ENCODE measurements at regions not wholly inside any gene's neighbourhood (a gene's known extent, or its start where the extent isn't known, plus 50 kb on each side); places are given as distances from the start of the nearest gene placed in this dataset.
"Not testable (repeated sequence)": the region's sequence is repeated elsewhere in the genome, so short reads cannot be mapped to it uniquely, and the experiment has no call there.

GRCh38 chr10:33100781-33101391, 142.9 kb upstream of the ITGB1 start:
- DNase-seq: no peak

- DNase-seq: no peak
Measured at GRCh38 chr10:33099748-33100147, 141.7 kb upstream of the ITGB1 start.

- no peak for DNase-seq
Measured at GRCh38 chr10:33098951-33099663, 141.1 kb upstream of the ITGB1 start.

- no peak for DNase-seq
Measured at GRCh38 chr10:33095867-33096815, 138.1 kb upstream of the ITGB1 start.

GRCh38 chr10:33094263-33095051, 136.4 kb upstream of the ITGB1 start:
- DNase-seq: no peak

GRCh38 chr10:33093362-33093761, 135.3 kb upstream of the ITGB1 start:
- no peak for DNase-seq

GRCh38 chr10:33092596-33092995, 134.6 kb upstream of the ITGB1 start:
- no peak for DNase-seq

- DNase-seq: no peak
Measured at GRCh38 chr10:33091201-33091600, 133.2 kb upstream of the ITGB1 start.

GRCh38 chr10:33088990-33089389, 131.0 kb upstream of the ITGB1 start:
- no peak for DNase-seq

- no peak for DNase-seq
Measured at GRCh38 chr10:33087922-33088321, 129.9 kb upstream of the ITGB1 start.

- DNase-seq: no peak
Measured at GRCh38 chr10:33087152-33087551, 129.1 kb upstream of the ITGB1 start.

- DNase-seq: no peak
Measured at GRCh38 chr10:33086100-33086499, 128.1 kb upstream of the ITGB1 start.

GRCh38 chr10:33085313-33085833, 127.3 kb upstream of the ITGB1 start:
- no peak for DNase-seq

GRCh38 chr10:33084453-33084852, 126.4 kb upstream of the ITGB1 start:
- DNase-seq: no peak

- no peak for DNase-seq
Measured at GRCh38 chr10:33082373-33082895, 124.4 kb upstream of the ITGB1 start.

- DNase-seq: not testable (repeated sequence)
Measured at GRCh38 chr10:33080467-33080866, 122.4 kb upstream of the ITGB1 start.

GRCh38 chr10:33074443-33074842, 116.4 kb upstream of the ITGB1 start:
- DNase-seq: no peak

- no peak for DNase-seq
Measured at GRCh38 chr10:33073641-33074415, 115.8 kb upstream of the ITGB1 start.

- no peak for DNase-seq
Measured at GRCh38 chr10:33071857-33072256, 113.8 kb upstream of the ITGB1 start.

- no peak for DNase-seq
Measured at GRCh38 chr10:33070101-33070500, 112.1 kb upstream of the ITGB1 start.

- DNase-seq: no peak
Measured at GRCh38 chr10:33067917-33068316, 109.9 kb upstream of the ITGB1 start.
